ENCODE measurements at regions not wholly inside any gene's neighbourhood (a gene's known extent, or its start where the extent isn't known, plus 50 kb on each side); places are given as distances from the start of the nearest gene placed in this dataset.
A peak's percentile ranks its signal among the peaks of the same experiment; 100 is the strongest.

DNA sequence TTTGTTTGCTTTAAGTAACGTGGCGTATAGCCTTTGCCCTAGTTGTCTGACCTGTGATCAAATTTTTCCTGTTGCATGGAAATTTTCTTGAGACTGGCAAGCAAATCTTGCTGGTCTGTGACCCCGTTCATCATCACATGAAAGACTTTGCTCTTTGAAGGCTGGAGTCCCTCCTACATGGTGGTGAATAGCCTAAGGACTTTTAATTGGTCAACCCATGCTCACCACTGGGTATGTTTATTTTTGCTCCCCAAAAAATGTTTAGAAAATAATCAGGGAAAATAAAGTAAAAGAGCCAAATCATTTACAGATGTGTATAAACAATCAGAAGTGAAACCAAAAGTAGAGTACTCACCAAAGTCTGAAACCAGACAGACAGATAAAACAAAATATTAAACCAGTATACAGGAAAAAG, 1075.3 kb upstream of the ALCAM start:
- H3K27me3 ChIP-seq (ENCODE audit: insufficient read depth, low read length, poor library complexity): no peaks in the 10 kb centered on the region
- DNase-seq (peak; percentile 19), ATAC-seq (ENCODE audit: insufficient read depth, low read depth) (peak; percentile 78)
- H3K4me2 ChIP-seq (ENCODE audit: insufficient read depth, low read length): peak overlapping the region; percentile 65
- peak overlapping the region; percentile 71 for H3K27ac ChIP-seq (ENCODE audit: low read length)
- no peaks in the 10 kb centered on the region for H4K20me1 ChIP-seq (ENCODE audit: insufficient read depth, low read length)
- TF ChIP-seq EZH2 (IDR thresholded peaks at IDR 0.05; ENCODE audit: borderline replicate concordance, low read depth, low read length, severe bottlenecking): no peak
- no peak for TF ChIP-seq CTCF (IDR thresholded peaks at IDR 0.05; ENCODE audit: borderline replicate concordance, extremely low read depth, low read length, poor library complexity, severe bottlenecking)
- no peaks in the 10 kb centered on the region for H3K36me3 ChIP-seq (ENCODE audit: insufficient read depth, low read length)
- peaks cover 20% of the 10 kb centered on the region for H3K4me1 ChIP-seq (ENCODE audit: insufficient read depth, low read length)
- peak overlapping the region; percentile 12 to 50; a peak in 3 of 4 replicates for H3K4me3 ChIP-seq (ENCODE audit: low read depth in 1 of 2, low read length in 2 of 2)
- peak overlapping the region; percentile 45 for H3K9ac ChIP-seq (ENCODE audit: low read depth, low read length)
- H3K79me2 ChIP-seq (ENCODE audit: insufficient read depth, low read length): no peaks in the 10 kb centered on the region
- no peaks in the 10 kb centered on the region for H3K9me3 ChIP-seq (ENCODE audit: insufficient read depth, low read length, severe bottlenecking)
- peak overlapping the region; percentile 79 for H2AFZ ChIP-seq (ENCODE audit: low read depth, low read length)

- peak; percentile 30 for DNase-seq
- H3K4me1 ChIP-seq (ENCODE audit: insufficient read depth, low read length): peaks cover 20% of the 10 kb centered on the region
- ATAC-seq (ENCODE audit: insufficient read depth, low read depth): peak; percentile 75
- H3K9ac ChIP-seq (ENCODE audit: low read depth, low read length): peak overlapping the region; percentile 45
- H3K4me2 ChIP-seq (ENCODE audit: insufficient read depth, low read length): peak overlapping the region; percentile 65
- H2AFZ ChIP-seq (ENCODE audit: low read depth, low read length): peak overlapping the region; percentile 79
- no peaks in the 10 kb centered on the region for H3K27me3 ChIP-seq (ENCODE audit: insufficient read depth, low read length, poor library complexity)
- no peaks in the 10 kb centered on the region for H3K9me3 ChIP-seq (ENCODE audit: insufficient read depth, low read length, severe bottlenecking)
- peak; percentile 8 for TF ChIP-seq CTCF (IDR thresholded peaks at IDR 0.05; ENCODE audit: borderline replicate concordance, extremely low read depth, low read length, poor library complexity, severe bottlenecking)
- TF ChIP-seq EZH2 (IDR thresholded peaks at IDR 0.05; ENCODE audit: borderline replicate concordance, low read depth, low read length, severe bottlenecking): no peak
- no peaks in the 10 kb centered on the region for H4K20me1 ChIP-seq (ENCODE audit: insufficient read depth, low read length)
- no peaks in the 10 kb centered on the region for H3K36me3 ChIP-seq (ENCODE audit: insufficient read depth, low read length)
- H3K4me3 ChIP-seq (ENCODE audit: low read depth in 1 of 2, low read length in 2 of 2): peak overlapping the region; percentile 12 to 50; a peak in 3 of 4 replicates
- H3K27ac ChIP-seq (ENCODE audit: low read length): peak overlapping the region; percentile 71
- no peaks in the 10 kb centered on the region for H3K79me2 ChIP-seq (ENCODE audit: insufficient read depth, low read length)
These were observed 1074.8 kb upstream of the ALCAM start for GRCh38 chr3:104291878-104292277.

GRCh38 chr3:104297617-104298016, 1069.1 kb upstream of the ALCAM start:
- H3K9me3 ChIP-seq (ENCODE audit: insufficient read depth, low read length, severe bottlenecking): no peaks in the 10 kb centered on the region
- TF ChIP-seq EZH2 (IDR thresholded peaks at IDR 0.05; ENCODE audit: borderline replicate concordance, low read depth, low read length, severe bottlenecking) (no peak), CTCF (IDR thresholded peaks at IDR 0.05; ENCODE audit: borderline replicate concordance, extremely low read depth, low read length, poor library complexity, severe bottlenecking) (no peak)

GRCh38 chr3:104298662-104299061, 1068.0 kb upstream of the ALCAM start:
- TF ChIP-seq CTCF (IDR thresholded peaks at IDR 0.05; ENCODE audit: borderline replicate concordance, extremely low read depth, low read length, poor library complexity, severe bottlenecking) (no peak), EZH2 (IDR thresholded peaks at IDR 0.05; ENCODE audit: borderline replicate concordance, low read depth, low read length, severe bottlenecking) (no peak)
- Histone ChIP-seq H3K36me3 (ENCODE audit: insufficient read depth, low read length) (no peaks in the 10 kb centered on the region), H2AFZ (ENCODE audit: low read depth, low read length) (no peak overlapping the region), H3K27me3 (ENCODE audit: insufficient read depth, low read length, poor library complexity) (no peaks in the 10 kb centered on the region), H3K9me3 (ENCODE audit: insufficient read depth, low read length, severe bottlenecking) (no peaks in the 10 kb centered on the region), H3K9ac (ENCODE audit: low read depth, low read length) (no peak overlapping the region), H3K4me3 (ENCODE audit: low read depth in 1 of 2, low read length in 2 of 2) (no peak overlapping the region), H3K79me2 (ENCODE audit: insufficient read depth, low read length) (no peaks in the 10 kb centered on the region), H3K4me1 (ENCODE audit: insufficient read depth, low read length) (no peaks in the 10 kb centered on the region), H3K4me2 (ENCODE audit: insufficient read depth, low read length) (no peak overlapping the region), H3K27ac (ENCODE audit: low read length) (no peak overlapping the region), H4K20me1 (ENCODE audit: insufficient read depth, low read length) (no peaks in the 10 kb centered on the region)
- DNase-seq: no peak
- no peak for ATAC-seq (ENCODE audit: insufficient read depth, low read depth)

More at GRCh38 chr3:104297617-104298016, 1069.1 kb upstream of the ALCAM start:
- H3K4me3 ChIP-seq (ENCODE audit: low read depth in 1 of 2, low read length in 2 of 2): no peak overlapping the region
- no peaks in the 10 kb centered on the region for H3K27me3 ChIP-seq (ENCODE audit: insufficient read depth, low read length, poor library complexity)
- no peak overlapping the region for H3K4me2 ChIP-seq (ENCODE audit: insufficient read depth, low read length)
- H2AFZ ChIP-seq (ENCODE audit: low read depth, low read length): no peak overlapping the region
- H3K79me2 ChIP-seq (ENCODE audit: insufficient read depth, low read length): no peaks in the 10 kb centered on the region
- no peaks in the 10 kb centered on the region for H4K20me1 ChIP-seq (ENCODE audit: insufficient read depth, low read length)
- H3K36me3 ChIP-seq (ENCODE audit: insufficient read depth, low read length): no peaks in the 10 kb centered on the region
- no peak for DNase-seq
- H3K9ac ChIP-seq (ENCODE audit: low read depth, low read length): no peak overlapping the region
- no peak overlapping the region for H3K27ac ChIP-seq (ENCODE audit: low read length)
- peaks cover 1% of the 10 kb centered on the region; the same call in 1 of the 2 replicates for H3K4me1 ChIP-seq (ENCODE audit: insufficient read depth, low read length)
- ATAC-seq (ENCODE audit: insufficient read depth, low read depth): no peak
